ENCODE measurements at regions not wholly inside any gene's neighbourhood (a gene's known extent, or its start where the extent isn't known, plus 50 kb on each side); places are given as distances from the start of the nearest gene placed in this dataset.

GRCh38 chr7:153457746-153458145, 594.5 kb upstream of the DPP6 start:
- no peak for TF ChIP-seq SMC3 (conservative IDR thresholded peaks at IDR 0.05; ENCODE audit: poor library complexity)
- no peak for TF ChIP-seq CTCF (IDR thresholded peaks at IDR 0.05; ENCODE audit: poor library complexity, severe bottlenecking)
- TF ChIP-seq POLR2AphosphoS5 (IDR thresholded peaks at IDR 0.05) = no peak
- no peak for TF ChIP-seq EZH2 (IDR thresholded peaks at IDR 0.05; ENCODE audit: borderline replicate concordance, insufficient read depth, low read length, poor library complexity, severe bottlenecking)
- TF ChIP-seq MXI1 (conservative IDR thresholded peaks at IDR 0.05; ENCODE audit: poor library complexity, severe bottlenecking) = no peak
- TF ChIP-seq, protein P1, sequence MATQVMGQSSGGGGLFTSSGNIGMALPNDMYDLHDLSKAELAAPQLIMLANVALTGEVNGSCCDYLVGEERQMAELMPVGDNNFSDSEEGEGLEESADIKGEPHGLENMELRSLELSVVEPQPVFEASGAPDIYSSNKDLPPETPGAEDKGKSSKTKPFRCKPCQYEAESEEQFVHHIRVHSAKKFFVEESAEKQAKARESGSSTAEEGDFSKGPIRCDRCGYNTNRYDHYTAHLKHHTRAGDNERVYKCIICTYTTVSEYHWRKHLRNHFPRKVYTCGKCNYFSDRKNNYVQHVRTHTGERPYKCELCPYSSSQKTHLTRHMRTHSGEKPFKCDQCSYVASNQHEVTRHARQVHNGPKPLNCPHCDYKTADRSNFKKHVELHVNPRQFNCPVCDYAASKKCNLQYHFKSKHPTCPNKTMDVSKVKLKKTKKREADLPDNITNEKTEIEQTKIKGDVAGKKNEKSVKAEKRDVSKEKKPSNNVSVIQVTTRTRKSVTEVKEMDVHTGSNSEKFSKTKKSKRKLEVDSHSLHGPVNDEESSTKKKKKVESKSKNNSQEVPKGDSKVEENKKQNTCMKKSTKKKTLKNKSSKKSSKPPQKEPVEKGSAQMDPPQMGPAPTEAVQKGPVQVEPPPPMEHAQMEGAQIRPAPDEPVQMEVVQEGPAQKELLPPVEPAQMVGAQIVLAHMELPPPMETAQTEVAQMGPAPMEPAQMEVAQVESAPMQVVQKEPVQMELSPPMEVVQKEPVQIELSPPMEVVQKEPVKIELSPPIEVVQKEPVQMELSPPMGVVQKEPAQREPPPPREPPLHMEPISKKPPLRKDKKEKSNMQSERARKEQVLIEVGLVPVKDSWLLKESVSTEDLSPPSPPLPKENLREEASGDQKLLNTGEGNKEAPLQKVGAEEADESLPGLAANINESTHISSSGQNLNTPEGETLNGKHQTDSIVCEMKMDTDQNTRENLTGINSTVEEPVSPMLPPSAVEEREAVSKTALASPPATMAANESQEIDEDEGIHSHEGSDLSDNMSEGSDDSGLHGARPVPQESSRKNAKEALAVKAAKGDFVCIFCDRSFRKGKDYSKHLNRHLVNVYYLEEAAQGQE (IDR thresholded peaks at IDR 0.05; ENCODE audit: borderline replicate concordance) = no peak
- no peak for TF ChIP-seq RAD21 (conservative IDR thresholded peaks at IDR 0.05)
- TF ChIP-seq TAF1 (IDR thresholded peaks at IDR 0.05; ENCODE audit: low read depth) = no peak
- no peak for TF ChIP-seq EP300 (conservative IDR thresholded peaks at IDR 0.05; ENCODE audit: poor library complexity, severe bottlenecking)
